Dermis microvascular lymphatic vessel endothelial cell (primary cell): ENCODE measurements at regions not wholly inside any gene's neighbourhood (a gene's known extent, or its start where the extent isn't known, plus 50 kb on each side); places are given as distances from the start of the nearest gene placed in this dataset.
"Not testable (repeated sequence)": the region's sequence is repeated elsewhere in the genome, so short reads cannot be mapped to it uniquely, and the experiment has no call there.

Source experiments
- DNase-seq, 2 donors: peaks; one replicate each; pipeline versions ENCODE4 v3.0.0 to v3.0.0-alpha.2; 2010; ENCODE audit warnings: low read depth in 2 of 2

DNA sequence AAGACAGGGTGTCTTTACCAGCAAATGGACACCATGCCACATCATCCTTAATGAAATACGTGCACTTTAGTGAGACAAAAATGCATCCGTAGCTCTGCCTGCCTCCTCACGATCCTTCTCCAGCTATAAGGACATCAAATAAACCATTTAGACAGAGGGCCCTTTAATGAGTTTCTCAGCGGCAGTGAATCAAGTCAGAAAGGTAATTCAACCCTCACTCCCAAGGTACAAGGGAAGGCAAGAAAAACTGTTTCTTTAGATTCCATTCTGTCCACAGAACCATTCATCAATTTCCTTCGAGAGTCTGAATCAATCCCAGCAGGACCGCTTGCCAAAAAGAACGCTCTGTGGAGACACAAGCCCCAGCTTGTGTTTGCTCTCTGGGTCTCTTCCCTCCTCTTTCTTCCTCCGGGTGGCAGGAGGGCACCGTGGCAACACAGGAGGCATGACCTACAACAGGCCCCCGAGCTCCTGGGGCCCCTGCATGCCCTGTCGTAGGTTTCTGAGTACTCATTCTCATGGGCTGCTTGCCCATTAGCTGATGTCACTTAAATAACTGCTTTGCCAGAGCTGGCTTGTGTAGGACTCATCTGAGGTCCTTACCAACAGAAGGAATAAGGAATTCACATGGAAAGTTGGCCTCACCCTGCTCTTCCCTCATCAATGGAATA is 297.8 kb upstream of the PRKCQ start:
- no peak for DNase-seq

DNA sequence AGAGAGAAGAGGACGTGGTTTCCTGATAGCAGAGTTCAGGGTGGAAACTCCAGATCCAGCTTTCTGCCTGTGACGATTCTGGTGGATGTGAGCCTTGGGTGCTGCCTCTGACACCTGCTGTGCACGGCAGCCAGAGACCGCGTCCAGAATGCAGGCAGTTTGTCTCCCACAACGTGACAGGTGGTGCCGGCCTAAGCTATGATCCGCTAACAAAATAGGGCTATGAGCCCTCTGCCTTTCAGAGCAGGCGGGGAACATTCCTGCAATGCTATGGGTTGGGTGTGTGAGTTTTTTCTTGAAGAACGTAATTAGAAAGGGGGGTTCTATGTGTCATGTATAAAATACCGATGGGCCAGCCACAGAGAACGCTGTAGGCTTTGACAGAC is 297.3 kb upstream of the PRKCQ start:
- DNase-seq = no peak

DNA sequence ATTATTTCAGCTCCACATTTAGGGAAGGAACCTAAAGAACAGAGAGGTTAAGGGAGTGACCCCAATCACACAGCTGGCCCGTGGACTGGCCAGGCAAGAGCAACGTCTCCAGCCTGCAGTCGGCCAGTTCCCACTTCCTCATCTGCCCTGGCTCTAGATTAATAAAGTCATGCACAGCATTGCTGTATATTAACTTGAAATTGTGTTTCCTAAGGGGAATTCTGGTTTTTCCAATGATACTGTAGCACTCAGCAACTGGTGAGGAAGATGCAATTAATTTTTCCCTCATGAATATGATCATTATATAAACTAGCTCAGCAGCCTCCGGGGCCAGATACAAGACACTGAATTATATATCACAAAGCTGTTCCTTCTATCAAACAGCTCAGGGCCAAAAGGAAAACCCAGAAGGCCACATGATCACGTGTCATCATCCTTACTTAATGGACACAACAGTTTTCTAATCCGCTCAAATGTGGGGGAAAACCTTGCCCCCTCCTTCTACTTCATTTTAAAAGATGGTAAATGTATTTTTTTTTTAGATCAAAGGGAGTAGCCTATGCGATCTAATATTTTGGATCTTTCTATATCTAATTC is 295.3 kb upstream of the PRKCQ start:
- DNase-seq = no peak

DNA sequence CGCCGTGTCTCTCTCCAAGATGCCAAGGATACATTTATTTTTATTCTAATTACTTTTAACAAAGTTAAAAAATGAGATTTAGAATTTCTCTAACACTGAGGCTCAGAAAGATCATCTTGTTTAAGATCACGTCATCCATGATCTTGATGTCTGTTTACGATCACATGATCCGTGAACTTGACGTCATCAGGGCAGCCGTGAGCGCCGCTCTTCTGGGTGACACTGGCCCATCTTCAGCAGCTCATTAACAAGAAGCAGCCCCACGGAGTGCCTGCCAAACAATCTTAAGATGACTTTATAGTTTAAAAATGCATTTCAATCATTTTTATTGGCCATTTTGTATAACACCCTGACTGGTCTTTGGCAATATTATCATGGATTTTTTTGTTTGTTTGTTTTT is 291.1 kb upstream of the PRKCQ start:
- no peak for DNase-seq

DNA sequence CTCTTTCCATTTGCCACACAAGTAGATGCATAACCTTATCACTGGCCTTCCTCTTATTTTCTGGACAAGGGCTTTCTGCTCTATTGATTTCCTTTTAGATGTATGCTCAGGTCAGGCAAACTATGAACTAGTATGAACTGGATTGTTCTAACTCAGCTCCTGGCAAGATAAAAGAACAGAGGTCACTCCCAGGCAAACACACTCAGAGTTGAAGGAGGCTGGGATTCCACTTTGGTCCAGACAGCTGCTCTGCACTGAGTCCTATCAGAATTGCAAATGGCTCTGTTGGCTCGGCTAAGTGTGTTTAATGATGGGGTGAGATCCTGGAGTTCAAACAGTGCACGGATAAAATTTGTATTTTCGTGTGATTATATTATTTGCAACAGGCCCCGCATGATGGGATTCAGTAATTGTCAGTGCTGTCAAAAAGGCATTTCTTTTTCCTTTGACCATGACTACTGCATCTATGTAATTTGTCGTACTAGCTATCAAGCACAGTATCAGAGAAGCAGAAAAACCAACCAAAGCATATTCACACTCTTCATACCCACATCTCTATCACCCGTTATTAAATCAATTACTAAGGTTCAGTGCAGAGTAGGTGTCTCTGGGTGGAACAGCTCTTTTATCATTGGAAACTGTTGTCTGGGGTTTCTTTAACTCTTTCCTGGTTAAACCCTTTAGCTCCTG is 288.1 kb upstream of the PRKCQ start:
- DNase-seq = no peak

DNA sequence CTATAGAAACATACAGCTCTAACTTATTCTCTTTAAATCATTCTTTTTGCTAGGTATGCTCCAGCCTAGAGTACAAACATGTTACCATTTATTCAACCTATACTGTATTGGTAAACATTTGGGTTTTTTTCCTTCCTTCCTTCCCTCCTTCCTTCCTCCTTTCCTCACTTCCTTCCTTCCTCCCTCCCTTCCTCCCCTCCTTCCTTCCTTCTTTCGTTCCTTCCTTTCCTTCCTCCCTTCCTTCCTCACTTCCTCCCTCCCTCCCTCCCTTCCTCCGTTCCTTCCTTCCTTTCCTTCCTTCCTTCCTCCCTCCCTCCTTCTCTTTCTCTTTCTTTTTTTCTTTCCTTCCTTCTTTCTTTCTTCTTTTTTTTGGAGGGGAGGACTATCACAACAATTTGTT is 286.7 kb upstream of the PRKCQ start:
- DNase-seq = no peak

DNA sequence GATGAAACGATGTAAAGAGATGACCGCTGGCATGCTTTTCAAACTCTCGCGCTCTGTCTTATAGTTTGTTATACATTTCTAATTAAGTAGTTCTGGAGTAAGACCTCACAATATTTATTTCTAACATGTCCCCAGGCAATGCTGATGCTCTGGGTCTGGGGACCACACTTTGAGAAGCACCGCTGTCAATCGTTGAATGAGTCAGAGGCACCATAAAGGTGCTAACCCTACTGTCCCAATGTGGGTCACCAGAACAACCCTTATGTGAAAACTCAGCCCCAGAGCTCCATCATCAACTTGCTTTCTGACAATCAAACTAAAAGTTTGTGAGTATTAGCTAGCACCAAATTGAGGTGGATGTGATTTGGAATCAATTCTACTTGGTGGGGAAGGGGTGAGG is 284.1 kb upstream of the PRKCQ start:
- no peak for DNase-seq

DNA sequence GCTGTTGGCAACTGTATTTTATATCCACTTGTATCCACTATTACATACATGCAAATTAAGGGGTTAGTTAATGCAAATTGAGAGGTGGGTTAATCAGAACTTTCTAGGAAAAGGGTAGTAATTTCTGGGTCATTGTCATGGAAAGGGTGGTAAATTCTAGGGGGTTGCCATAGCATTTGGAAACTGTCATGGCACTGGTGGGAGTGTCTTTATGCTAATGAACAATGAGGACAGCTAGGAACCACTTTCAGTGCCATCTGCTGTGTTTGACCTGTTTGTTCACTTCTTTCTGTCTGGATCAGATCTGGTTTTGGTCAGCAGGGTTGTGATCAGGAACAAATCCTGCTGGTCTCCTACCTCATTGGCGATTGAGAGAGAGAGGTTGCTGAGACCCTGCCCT is 283.3 kb upstream of the PRKCQ start:
- DNase-seq = no peak

DNA sequence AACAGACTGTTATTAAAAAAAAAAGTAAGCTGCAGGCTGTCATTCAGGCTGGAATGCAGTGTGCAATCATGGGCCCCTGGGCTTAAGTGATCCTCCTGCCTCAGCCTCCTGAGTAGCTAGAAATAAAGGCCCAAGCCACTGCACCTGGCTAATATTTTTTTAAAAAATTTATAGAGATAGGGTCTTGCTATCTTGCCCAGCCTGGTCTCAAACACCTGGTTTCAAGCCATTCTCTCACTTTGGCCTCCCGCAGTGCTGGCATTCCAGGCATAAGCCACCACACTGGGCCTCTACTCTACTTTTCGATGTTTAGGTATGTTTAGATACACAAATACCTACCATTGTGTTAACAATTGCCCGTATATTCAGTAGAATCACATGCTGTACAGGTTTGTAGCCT is 270.4 kb upstream of the PRKCQ start:
- DNase-seq = no peak

DNA sequence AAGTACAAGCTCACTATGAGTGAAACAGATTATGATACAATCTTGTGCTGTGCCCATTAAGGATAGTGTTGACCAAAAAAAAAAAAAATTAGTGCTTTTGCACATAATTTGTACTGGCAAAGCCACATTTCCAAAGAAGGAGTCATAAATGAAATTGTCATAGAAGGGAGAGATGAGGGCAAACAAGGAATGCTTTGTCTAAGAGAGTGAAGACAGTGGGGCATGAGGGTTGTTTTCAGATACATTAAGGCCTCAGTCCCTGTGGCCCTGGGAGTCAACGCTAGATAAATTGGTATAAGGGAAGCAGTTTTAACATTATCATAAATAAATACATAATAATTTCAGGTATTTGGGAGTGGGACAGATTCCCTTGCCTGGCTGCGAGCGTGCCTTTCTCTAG is 267.5 kb upstream of the PRKCQ start:
- DNase-seq = no peak

DNA sequence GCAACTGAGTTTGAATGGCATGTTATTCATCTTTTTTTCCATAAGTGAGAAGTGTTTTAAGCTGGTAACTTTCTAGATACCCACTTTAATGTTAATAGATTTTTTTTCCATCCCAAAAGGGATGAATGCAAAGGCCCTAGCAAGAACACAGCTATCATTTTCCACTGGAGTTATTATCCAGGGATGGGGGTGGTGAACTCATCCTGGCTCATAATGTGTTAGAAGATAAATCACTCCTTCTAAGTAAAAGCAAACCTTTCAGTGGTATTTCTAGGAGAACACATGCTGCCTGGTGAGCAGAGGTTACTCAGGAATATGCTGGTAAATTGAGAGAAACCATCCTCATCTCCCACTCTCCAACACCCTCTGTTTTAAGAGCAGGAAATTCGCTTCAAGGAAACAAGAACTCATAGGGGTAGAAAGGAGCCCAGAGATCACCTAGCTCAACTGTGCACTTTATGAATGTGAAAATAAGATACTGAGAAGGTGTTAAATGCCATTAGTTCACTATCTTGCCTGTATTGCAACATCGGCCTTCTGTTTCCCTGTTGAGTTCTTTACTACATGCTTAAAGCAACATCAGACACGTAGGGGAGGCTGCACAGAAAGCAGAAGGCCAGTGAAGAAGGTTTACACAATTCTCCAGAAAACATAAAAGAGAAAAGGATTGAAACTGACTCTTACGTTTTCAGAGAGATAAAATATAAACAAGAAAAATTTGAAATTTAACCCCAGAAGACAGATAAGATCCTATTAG is 264.0 kb upstream of the PRKCQ start:
- no peak for DNase-seq

DNA sequence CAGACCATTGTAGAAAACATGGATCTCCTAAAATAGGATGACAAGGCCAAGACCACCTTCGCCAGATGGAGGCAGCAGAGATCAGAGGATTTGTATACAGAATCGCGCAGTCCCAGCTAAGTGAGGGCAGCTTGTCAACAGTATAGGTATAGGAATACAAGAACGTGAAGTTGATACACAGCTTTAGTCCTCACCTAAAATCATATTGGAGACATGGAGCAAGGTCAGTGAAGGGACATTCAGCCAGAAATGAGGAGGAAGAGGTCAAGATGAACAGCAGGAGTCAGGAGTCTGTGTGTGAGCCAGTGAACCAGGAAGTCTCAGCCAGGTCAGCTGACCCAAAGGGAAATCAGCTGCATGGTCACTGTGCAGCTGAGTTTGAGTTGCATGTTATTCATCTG is 263.4 kb upstream of the PRKCQ start:
- DNase-seq = no peak

DNA sequence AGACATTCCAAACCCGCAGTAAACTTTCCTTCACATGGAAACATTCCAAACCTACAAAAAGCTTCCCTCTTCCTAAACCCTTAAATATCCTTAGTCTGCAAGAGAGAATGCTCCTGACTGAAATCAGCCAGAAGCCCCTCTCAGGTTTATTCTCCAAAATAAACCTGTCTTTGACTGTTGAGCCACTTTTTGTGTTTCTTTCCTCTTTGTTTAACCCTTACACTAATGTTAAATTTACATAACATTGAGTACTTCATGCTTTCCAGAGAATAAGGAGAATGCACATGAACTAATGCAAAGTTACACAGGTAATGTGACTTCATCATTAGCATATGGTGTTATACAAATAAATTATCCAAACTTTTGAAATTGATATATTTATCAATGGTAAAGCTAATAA is 262.6 kb upstream of the PRKCQ start:
- DNase-seq = no peak

DNA sequence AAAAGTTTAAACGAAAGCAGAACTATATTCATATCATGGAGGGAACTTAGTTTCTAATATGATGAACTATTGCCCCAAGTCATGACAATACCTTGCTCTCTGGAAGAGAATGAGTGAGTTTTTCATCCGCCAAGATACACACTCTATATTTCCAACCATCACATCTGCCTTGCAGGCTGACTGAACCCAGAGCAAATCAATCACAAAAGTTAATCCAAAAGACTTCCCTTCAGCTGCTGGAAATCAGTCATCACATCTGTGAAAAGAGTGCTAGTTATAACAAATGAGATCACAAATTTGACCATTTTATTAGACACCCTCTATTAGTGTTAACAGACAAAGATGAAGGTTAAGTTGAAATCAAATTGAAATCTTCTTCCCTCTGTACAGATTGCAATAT is 261.7 kb upstream of the PRKCQ start:
- DNase-seq = no peak

DNA sequence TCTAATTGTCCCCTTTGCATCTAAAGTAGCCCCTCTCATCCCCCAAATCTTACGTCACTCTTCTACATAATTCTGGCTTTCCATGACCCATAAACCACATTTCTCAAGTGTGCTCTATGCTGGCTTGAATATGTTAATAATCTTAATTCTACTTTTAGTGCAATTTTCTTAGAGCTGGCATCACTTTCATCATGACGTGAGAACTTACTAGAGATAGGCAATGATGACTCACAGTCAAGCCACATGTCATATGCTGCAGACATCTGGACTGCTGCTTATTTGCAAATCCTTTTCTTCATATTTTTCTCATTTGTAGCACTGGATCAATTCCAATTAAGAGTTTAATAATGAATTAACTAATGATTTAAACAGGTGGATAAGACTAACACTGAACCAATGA is 260.7 kb upstream of the PRKCQ start:
- DNase-seq = no peak

DNA sequence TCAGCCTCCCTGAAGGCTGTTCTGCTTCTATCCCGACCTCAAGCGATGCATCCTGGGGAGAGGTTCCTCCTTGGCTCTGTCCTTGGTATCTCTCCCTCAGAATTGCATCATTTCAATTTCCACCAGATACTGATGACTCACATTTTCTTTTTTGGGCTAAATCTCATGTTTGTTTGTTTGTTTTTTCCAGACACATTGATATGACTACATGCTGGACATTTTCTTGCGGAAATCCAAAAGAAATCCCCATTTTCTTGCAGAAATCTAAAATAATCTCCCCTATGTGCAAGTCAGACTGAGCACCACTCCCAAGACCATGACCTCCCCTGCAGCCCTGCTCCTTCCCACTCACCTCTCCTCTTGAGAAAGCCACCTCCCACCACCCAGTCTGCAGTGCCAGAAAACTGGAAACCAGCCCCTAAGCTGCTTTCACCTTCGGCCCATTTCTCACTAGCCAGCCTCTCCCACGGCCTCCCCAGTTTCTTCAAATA is 260.2 kb upstream of the PRKCQ start:
- DNase-seq = no peak

DNA sequence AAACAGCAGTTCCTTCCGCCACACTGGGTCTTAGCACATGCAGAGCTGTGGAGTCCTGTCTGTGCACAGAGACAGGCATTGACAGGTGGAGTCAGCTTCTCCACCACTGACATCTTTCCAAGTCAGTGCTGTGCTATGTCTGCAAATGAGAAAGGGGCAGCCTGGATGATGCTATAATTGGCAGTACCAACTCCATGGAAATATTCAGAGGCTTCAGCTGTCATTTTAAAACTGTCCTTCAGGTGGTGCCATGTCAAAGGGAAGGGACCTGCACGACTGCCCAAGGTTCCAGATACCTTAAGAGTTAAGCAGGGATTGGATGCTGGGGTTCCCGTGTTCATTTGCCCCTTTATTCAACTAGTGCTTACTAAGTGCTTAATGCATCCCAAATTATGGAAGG is 258.0 kb upstream of the PRKCQ start:
- DNase-seq = no peak

DNA sequence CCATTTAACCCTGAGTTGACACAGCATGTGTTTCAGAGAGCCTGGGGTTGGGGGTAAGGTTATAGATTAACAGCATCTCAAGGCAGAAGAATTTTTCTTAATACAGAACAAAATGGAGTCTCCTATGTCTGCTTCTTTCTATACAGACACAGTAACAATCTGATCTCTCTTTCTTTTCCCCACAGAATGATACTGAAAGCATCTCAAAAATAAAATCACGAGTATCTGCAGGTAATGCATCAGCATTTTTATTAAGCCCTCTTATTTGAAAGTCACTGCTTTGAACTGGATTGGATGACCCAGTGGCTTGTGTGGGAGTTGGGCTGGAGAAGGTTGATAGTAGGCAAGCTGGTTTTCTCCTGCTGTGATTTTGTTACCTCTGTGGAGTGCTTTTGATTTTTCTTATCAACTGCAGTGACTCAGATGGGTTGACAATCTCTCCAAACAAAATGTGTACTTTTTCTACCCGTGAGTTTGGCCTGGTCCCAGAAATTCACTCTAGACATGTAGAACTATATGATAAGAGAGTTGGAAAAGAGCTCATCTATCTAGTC is 253.5 kb upstream of the PRKCQ start:
- no peak for DNase-seq

DNA sequence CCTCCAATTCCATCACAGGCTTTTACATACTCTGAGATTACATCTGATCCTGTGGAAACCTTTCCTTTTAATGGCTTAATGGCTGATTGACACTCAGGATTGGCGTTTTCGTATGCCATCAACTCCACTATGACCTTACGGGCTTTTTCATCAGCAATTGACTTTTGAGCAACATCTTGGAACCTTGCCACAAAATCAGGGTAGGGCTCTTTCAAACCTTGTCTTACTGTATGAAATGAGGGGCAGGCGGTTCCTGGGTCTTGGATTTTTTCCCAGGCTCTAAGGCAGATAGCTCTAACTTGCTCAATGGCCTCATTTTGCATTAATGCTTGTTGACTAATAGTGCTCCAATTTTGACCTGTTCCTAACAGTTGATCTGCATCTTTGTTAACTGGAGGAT is 250.9 kb upstream of the PRKCQ start:
- not testable (repeated sequence) for DNase-seq

DNA sequence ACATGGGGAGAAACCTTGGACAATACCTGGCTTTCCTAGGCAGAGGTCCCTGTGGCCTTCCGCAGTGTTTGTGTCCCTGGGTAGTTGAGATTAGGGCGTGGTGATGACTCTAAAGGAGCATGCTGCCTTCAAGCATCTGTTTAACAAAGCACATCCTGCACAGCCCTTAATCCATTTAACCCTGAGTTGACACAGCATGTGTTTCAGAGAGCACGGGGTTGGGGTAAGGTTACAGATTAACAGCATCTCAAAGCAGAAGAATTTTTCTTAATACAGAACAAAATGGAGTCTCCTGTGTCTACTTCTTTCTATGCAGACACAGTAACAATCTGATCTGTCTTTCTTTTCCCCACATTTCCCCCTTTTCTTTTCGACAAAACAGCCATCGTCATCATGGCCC is 244.7 kb upstream of the PRKCQ start:
- not testable (repeated sequence) for DNase-seq

DNA sequence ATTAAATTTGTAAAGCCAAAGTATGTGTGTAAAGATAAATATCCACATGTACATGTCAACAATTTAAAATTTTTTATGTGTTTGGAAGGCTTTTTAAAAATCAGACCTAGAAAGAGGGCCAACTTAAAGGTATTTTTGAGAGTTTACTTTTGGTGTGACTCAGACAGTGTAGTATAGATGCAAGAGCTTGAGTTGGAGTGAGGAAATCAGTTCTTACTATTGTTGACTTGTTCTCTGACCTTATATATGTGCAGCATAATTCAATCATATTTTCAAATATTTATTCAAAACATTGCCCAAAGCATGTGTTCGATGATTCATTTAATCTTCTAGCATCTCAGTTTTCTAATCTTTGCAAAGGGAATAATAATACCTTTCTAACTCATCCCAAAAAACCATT is 243.7 kb upstream of the PRKCQ start:
- DNase-seq = no peak

DNA sequence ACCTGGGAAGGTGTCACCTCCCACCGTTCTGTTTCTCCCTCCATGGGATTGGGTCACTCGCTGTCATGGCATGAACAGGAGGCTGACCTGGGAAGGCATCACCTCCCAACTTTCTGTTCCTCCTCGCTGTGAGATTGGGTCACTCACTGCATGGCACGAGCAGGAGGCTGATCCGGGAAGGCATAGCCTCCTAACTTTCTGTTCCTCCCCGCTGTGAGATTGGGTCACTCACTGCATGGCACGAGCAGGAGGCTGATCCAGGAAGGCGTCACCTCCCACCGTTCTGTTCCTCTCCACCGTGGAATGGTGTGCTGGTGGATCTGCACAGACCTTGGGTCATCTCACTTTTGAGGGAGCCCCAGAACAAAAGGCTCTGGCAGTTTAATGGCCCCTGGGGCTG is 239.2 kb upstream of the PRKCQ start:
- no peak for DNase-seq
